Fibroblast of the conjunctiva (primary cell): ENCODE measurements at regions not wholly inside any gene's neighbourhood (a gene's known extent, or its start where the extent isn't known, plus 50 kb on each side); places are given as distances from the start of the nearest gene placed in this dataset.

Experiments
- DNase-seq: peaks from one replicate; pipeline ENCODE4 v3.0.0-alpha.2; 2010; ENCODE audit warnings: low read depth

DNA sequence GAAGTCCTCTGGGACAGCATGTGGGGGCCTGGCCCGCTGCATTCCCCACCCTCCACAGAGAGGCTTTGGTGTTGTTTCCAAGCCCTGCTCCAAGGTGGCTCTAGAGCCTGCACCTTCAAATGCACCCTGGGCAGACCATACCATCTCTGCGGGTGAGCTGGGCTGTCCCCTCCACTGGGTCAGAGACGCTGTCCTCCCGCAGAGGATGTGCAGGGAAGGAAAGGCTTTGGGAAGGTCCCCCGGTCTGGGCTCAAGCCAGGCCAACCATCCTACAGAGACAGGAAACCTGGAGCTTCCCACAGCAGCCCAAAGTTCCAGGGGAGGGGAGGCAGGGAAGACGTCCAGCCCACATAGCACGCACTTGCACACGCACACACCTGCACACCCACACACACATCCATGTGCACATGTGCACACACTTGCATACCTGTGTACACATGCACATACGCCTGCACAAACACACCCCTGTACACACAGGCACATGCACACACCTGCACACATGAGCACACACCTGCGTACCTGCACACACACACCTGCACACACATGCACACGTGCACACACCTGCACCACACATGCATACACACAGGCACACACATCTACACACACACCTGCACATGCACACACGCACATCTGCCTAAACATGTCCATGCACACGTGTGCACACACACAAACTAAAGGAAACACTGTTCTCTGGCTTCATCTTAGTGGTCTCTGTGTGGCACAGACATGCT, 155.4 kb downstream of the ERMARD start:
- DNase-seq: no peak

DNA sequence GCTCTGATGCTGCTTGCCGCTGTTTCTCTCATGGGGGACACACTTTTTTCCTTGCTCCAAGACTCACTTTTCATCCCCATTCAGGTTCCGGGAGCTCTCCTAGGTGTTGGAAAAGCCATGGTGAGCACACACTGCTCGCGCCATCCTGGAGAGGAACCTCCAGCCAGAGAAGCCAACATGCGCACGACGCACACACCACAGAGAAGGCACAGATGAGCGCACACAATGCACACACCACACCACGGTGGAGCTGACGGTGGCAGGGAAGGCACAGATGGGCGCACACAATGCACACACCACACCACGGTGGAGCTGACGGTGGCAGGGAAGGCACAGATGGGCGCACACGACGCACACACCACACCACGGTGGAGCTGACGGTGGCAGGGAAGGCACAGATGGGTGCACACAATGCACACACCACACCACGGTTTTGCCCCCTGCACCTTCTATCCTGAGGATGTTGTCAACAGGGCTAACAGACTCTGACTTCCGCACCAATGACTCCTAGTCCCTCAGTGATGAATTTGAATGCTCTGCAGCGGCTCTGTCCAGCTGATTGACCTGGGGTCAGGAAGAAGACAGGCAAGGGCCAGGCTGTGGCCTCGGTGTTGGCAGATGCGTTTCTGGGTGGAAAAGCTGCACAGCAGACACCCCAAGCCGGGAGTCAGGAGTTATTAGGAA, 154.7 kb downstream of the ERMARD start:
- no peak for DNase-seq

DNA sequence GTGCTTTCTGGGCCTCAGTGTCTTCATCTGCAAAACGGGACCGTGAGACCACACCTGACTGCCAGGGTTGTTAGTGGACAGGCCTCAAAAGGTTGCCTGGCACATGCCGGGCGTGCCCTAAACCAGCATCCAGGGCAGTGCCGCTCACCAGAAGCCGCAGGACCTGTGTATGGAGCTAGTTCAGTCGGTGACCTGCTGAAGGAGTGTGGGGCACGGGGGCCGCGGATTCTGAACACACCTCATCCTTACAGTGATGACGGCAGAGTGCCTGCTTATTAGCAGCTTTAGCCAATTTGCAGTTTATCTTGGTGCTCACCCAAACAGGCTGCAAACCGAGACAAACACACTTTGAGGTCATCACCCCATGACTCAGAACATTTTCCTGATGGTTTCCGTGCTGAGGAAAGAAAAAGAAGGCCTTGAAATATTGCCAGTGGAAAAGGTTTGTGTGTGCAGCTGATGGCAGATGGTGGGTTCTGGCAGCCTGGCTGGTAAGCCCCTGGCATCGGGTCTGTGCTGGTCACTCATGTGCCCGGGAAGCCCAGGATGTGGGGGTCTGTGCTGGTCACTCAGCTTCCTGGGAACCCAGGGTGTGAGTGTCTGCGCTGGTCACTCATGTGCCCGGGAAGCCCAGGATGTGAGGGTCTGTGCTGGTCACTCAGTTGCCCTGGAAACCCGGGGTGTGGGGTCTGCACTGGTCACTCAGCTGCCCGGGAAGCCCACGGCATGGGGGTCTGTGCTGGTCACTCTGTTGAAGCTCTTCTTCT, 153.8 kb downstream of the ERMARD start:
- peak; percentile 6 for DNase-seq

DNA sequence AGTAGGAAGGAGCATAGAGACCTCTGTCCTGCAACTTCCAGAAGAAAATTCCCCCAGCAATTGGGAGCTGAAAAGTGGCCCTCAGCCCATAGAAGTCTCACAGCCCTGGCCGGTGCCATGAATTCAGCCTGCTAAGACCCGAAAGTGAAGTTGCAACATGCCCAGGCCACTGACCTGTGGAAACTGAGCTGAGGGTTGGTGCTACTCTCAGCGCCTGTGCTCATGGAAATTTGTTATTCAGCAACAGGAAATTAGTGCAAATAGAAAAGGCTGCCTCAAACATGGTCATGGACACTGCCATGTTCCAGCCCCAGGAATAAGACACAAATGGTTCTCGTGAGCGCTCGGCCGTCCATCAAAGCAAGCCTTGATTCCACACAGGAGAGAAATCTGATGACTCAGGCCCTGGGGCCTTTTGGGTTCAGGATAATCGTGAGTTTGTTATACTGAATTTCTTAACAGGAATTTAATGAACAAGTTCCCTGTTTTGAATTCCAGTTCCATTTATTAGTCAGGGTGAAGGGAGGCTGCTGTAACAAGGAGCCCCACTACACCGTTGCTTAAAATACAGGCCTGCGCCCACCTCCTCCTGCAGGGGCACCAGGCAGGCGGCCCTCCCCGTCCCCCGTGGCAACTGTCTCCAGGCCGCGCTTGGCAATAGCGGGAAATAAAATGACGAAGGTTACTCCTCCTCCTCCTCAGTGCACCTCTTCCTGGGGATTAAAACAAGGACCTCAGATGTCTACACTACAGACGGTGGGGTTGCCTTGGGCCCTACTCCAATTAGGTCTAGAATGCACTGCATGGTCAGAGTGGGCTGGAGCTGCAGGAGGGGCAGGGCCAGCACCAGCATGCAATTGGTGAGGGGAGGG, 152.9 kb downstream of the ERMARD start:
- no peak for DNase-seq

DNA sequence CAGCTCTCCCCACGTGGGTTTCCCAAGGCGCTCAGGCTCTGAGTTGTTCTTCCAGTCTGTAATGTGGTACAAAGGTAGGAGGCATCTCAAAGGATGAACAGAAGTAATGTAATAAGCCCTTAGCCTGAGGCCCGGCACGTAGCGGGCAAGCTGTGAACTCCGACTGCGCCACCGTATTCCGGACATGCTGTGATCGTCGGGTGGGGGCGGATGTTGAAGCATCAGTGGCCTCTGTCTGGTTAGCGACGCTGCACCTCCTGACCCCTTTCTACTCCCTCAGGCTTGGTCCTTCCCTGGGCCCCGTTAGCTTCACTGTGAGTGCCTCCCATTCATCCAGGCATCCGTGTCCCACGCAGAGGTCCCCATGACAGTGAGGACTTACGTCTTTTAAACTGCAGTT, 151.7 kb downstream of the ERMARD start:
- DNase-seq: no peak

DNA sequence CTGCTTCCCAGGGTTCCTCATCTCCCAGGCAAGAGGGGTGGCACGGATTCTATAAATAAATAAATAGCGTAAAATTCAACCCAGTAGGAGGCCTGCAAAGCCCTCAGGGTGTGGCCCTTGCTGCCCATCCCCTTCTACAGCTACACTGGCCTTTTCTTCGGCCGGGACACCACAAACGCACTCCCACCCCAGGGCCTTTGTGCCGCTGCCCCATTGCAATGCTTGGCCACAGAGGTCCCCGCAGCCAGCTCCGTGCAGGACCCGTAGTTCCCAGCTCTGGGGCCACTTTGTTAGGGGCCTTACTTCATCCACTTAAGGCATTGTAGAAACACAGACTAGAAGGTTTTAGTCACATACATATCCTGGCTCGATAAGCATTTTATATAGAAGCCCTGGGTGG, 151.2 kb downstream of the ERMARD start:
- no peak for DNase-seq

DNA sequence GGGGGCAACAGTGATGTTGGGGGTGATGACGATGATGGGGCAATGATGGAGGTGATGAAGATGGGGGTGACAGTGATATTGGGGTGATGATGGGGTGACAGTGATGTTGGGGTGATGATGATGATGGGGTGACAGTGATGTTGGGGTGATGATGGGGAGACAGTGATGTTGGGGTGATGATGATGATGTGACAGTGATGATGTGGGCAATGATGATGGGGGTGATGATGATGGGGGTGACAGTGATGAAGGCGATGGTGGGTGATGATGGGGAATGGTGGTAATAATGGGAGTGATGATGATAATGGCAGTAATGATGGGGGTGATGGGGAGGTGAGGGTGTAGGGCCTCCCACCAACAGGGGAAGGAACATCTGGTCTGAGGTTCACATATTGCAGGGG, 150.6 kb downstream of the ERMARD start:
- no peak for DNase-seq

DNA sequence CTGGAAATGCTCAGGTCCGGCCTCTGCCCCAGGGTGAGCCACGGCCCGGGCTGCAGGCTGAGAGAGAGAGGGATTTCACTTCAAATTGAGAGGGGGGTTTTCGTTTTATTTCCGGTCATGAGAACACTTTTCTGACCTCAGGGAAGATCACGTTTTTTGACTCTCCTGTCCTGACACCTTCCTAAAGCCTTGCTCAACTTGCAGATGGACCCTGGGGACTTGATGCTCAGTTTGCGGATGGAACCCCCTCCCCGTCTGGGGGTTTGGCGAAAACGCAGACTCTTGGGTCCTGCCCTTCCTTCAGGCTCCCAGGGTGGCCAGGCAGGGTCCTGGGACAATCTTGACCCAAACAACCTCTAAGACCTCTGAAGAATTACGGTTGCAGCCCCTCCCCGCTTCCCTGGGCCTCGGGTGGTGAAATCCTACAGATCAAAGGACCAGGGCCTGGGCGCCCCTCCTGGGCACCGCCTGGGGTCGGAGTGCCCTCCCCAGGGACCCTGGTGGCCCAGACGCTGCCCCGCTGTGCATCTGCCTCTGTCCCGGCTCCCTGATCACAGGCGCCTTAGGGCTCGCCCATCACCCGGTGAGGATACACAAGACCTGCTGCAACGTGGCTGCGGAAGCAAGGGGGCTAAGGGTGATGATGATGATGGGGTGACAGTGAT, 148.2 kb downstream of the ERMARD start:
- DNase-seq: no peak

DNA sequence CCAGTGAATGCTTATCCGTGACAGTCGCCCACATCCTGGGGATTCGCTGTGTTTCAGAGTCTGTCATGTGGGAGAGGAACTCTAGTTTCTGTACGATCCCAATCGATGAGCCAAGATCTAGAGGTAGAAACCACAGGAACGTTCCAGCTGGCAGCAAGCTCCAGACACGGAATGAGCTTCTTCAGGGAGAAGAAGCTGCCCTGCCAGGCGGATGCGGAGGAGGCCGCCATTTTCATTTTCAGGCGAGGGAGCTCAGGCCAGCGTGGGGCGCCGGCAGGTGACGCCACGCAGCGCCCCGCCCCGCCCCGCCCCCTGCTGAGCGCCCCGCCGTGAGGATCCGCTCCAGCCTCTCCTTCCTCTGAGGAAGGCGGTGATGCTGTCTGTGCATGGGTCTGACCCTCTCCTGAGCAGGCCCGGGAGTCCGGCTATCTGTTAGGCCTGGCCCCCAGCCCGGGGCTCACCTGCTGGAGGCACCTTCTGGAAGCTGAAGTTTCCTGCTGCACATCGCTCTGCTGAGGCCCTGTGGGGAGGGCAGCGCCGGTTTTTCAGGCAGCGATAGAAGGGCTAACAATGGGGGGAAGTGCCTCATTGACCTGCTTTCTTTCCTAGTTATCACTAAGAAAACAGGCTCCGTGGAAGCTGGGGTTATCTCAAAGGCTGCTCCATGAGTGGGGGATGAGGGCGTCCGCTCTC, 147.5 kb downstream of the ERMARD start:
- DNase-seq: no peak

DNA sequence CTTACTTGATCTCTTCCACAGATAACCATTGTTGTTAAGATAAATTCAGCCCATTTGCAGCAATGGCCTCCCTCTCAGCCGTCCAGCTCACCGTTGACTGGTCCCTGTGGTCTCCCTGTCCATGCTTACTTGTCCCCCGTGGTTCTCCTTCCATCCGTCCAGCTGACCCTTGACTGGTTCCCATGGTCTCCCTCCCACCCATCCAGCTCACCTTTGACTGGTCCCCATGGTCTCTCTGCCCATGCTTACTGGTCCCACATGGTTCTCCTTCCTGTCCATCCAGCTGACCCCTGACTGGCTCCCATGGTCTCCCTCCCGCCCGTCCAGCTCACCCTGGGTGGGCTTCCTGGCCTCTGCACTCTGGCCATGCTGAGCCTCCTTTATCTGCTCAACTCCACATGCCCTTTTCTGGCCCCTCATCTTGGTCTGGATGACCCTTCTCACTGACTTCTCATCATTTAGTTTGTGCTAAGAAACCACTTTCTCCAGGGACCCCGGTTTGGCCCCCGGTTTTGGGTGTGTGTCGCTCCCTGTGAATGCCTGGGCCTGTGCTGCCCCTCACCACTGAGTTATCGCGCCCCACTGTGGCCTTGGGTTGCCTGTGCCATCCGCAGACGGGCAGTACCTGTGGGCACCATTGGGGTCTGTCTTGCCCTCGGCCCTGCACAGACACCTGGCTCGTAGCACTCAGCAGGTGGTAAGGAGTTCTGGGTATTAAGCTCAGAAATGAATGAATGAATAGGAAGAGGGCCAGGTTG, 146.4 kb downstream of the ERMARD start:
- no peak for DNase-seq

DNA sequence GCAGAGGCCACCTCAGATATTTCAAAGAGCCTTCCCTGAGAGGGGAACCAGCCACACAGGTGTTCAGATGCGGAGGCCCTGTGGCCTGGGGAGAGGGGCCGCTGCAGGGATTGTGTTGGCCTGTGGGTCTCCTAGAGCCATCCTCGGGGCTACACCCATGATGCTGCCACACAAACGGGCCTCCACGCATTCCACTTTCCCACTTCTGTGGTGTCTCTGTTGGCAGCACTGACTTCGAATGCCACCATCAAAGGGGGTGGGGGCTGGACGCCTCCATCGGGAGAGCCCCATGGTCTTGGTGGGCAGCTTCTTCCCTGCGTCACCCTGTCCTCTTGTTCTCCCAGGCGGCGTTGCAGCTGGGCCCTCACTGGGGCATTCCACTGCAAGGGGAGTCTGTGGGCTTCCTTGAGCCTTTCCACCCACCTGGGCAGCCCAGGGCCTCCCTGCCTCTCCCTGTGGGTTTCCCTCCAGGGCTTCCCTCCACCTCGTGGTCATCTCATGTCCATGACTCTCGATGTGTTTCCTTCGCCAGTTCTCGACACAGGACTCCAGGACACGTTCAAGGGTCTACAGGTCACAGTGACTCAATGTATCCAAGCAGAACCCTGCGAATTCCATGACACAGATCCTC, 145.5 kb downstream of the ERMARD start:
- no peak for DNase-seq

DNA sequence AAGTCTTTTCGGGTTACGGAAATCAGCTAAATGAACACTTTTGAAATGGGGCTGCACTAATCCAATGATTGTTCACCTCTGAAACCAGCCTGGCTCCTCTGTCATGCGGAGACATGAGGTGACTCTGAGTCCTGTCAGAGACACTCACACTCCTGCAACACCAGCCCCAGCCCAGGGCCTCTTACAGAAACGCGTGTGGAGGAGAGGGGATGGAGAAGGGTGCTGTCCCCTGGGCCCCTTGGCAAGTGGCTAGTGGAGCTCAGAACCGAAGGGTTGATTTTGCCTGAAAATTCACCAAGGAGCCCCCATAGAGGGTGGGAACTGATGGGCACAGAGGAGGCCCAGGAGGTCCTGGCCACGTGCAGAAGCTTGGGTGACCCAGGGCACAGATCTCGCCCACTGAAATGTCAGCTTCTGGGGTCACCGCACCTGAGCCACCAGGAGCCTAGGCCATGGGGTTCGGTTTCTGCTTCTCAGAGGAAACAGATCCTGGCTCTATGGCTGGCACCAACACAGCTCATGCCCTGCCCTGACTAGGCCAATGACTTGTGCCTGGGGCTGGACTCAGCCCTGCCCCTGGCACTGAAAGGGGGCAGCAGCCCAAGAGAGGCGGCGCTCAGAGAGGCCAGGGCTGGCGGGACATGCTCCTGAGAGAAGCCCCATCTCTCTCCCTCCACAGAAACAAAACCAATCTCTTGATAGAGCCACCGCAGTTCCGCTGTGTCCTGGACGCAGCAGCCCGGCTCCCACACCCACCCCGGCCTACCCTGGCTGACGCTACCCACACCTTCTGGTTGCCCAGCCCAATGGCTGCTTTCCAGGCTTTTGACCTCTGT, 144.7 kb downstream of the ERMARD start:
- DNase-seq: no peak

DNA sequence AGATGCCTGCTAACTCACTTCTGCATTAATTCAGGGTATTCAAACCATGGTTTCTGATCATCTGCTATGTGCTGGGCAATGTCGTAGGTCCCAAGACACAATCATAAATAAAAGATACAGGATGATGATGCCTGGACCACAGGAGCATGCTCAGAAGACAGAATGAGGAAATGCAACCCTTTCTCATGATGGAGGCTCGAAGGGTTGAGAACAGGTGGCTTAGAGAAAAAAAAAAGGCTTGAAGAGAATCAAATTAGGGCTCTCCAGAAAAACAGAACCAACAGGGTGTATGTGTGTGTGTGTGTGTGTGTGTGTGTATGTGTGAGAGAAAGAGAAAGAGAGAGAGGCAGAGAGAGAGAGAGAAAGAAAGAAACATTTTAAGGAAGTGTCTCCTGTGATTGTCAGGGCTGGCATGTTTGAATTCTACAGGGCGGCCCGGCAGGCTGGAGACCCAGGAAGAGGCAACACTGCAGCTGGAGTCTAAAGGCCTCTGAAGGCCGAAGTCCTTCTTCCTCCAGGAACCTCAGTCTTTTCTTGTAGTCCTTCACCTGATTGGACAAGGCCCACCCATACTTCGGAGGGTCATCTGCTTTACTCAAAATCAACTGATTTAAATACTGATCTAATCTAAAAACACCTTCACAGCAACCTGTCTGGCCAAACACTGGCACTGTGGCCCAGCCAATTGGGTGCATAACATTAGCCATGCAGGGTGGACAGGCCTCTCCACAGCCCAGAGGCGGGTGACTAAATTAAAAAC, 143.8 kb downstream of the ERMARD start:
- no peak for DNase-seq

DNA sequence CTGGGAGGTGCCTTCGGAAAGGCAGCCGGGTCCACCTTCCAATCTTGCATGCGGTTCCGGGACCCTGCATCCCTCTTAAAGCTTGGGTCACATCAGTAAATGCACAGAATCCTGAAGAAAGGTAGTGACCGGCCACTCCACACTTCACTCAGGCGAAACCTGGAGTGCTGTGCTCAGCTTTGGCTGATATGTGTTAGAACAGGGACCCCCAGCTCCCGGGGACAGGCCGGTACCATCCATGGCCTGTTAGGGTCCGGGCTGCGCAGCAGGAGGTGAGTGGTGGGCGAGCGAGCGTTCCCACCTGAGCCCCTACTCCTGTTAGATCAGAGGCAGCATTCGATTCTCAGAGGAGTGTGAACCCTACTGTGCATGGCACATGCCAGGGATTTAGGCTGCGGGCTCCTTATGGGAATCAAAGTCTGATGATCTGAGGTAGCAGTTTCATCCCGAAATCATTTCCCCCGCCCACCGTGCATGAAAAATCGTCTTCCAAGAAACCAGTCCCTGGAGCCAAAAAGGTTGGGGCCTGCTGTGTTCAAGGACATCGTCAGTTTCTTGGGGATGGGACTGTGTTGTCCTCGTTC, 143.0 kb downstream of the ERMARD start:
- no peak for DNase-seq

DNA sequence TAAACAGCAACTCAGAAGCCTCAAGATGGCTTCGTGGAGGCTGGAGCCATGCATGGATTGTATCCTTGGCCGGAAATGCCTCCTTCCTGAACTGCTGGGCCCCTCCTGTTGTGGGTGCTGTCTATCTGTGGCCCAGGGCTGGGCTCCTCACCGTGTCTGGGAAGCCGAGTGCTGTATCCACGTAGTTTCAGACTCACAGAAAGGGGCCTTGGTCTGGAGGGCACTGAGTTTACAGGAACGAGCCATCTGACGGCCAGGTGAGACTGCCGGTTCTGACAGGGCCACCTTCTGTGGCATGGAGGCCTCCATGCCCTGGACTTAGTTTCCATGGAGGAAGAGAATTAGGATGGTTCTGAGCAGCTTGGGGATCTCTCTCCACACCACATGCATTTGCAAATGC, 142.2 kb downstream of the ERMARD start:
- DNase-seq: no peak

DNA sequence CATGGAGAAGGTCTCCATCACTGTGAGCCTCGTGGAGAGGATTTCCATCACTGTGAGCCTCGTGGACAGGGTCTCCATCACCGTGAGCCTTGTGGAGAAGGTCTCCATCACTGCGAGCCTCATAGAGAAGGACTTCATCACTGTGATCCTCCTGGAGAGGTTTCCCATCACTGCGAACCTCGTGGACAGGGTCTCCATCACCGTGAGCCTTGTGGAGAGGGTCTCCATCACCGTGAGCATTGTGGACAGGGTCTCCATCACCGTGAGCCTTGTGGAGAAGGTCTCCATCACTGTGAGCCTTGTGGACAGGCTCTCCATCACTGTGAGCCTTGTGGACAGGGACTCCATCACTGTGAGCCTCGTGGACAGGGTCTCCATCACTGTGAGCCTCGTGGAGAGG, 140.4 kb downstream of the ERMARD start:
- DNase-seq: no peak

DNA sequence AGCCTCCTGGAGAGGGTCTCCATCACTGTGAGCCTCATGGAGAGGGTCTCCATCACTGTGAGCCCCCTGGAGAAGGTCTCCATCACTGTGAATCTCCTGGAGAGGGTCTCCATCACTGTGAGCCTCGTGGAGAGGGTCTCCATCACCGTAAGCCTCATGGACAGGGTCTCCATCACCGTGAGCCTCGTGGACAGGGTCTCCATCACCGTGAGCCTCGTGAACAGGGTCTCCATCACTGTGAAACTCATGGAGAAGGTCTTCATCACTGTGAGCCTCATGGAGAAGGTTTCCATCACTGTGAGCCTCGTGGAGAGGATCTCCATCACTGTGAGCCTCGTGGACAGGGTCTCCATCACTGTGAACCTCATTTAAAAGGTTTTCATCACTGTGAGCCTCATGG, 140.0 kb downstream of the ERMARD start:
- DNase-seq: no peak

DNA sequence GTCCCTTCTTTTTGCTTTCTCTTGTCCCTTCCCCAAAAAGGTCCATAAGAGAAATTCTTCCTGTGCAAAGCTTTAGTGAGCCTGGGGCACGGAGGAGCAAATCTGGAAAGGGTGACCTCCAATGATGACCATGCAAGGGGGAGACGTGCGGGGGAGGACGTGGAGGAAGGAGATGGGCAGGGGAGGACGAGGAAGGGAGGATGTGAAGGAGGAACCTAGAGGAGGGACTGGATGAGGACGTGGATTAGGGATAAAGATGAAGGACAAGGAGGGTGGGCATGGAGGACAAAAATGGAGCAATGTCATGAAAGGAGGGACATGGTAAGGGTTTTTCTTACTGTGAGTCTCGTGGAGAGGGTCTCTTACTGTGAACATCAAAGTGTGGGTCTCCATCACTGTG, 139.5 kb downstream of the ERMARD start:
- DNase-seq: no peak
